WERI-Rb-1 (cell line): ENCODE measurements at regions not wholly inside any gene's neighbourhood (a gene's known extent, or its start where the extent isn't known, plus 50 kb on each side); places are given as distances from the start of the nearest gene placed in this dataset.

ENCODE experiments used
- DNase-seq: peaks from one replicate; pipeline ENCODE4 v3.0.0-alpha.2; 2020
- H3K27ac ChIP-seq: fragments of 250-450 bp; sonication (Bioruptor Pico); 2 replicates; pipeline ENCODE4 v1.5.1; 2020; ENCODE audit warnings: mild to moderate bottlenecking, moderate library complexity
- H3K27me3 ChIP-seq: fragments of 250-450 bp; sonication (Bioruptor Pico); 2 replicates; pipeline ENCODE4 v1.5.1; 2021; ENCODE audit warnings: mild to moderate bottlenecking, low read depth, moderate library complexity; ENCODE audit not compliant: insufficient read depth, severe bottlenecking
- H3K36me3 ChIP-seq: fragments of 250-450 bp; sonication (Bioruptor Pico); 2 replicates; pipeline ENCODE4 v1.5.1; 2020; ENCODE audit warnings: mild to moderate bottlenecking, moderate library complexity
- H3K4me3 ChIP-seq: 2 replicates; pipeline ENCODE4 v1.5.1; 2011; ENCODE audit warnings: low read depth, mild to moderate bottlenecking, control low read depth, low read length
- H3K9me3 ChIP-seq: fragments of 250-450 bp; sonication (Bioruptor Pico); 2 replicates; pipeline ENCODE4 v1.5.1; 2021; ENCODE audit warnings: mild to moderate bottlenecking, moderate library complexity; ENCODE audit not compliant: severe bottlenecking
- CTCF ChIP-seq: IDR thresholded peaks from 2 replicates; pipeline ENCODE4 v1.5.1; 2011; ENCODE audit warnings: low read depth, mild to moderate bottlenecking, control low read depth, inconsistent platforms, low read length

- H3K4me3 ChIP-seq: no peak overlapping the region
- H3K36me3 ChIP-seq: no peaks in the 10 kb centered on the region
- H3K27me3 ChIP-seq: no peaks in the 10 kb centered on the region
- no peaks in the 10 kb centered on the region for H3K9me3 ChIP-seq
- no peak for DNase-seq
- H3K27ac ChIP-seq: no peak overlapping the region
- peak; percentile 27; the same call in 1 of the 2 replicates for TF ChIP-seq CTCF
Measured at GRCh38 chr11:104531075-104531474, 367.1 kb upstream of the PDGFD start.

GRCh38 chr11:104529906-104530305, 366.0 kb upstream of the PDGFD start:
- Histone ChIP-seq H3K27me3 (no peaks in the 10 kb centered on the region), H3K27ac (no peak overlapping the region), H3K9me3 (no peaks in the 10 kb centered on the region), H3K36me3 (no peaks in the 10 kb centered on the region), H3K4me3 (no peak overlapping the region)
- TF ChIP-seq CTCF: no peak
- no peak for DNase-seq

GRCh38 chr11:104529213-104529612, 365.3 kb upstream of the PDGFD start:
- Histone ChIP-seq H3K36me3 (no peaks in the 10 kb centered on the region), H3K4me3 (no peak overlapping the region), H3K27me3 (no peaks in the 10 kb centered on the region), H3K9me3 (no peaks in the 10 kb centered on the region), H3K27ac (no peak overlapping the region)
- TF ChIP-seq CTCF: no peak
- DNase-seq: no peak

- H3K9me3 ChIP-seq: no peaks in the 10 kb centered on the region
- H3K27ac ChIP-seq: no peak overlapping the region
- no peak for TF ChIP-seq CTCF
- no peak overlapping the region for H3K4me3 ChIP-seq
- no peak for DNase-seq
- H3K36me3 ChIP-seq: no peaks in the 10 kb centered on the region
- H3K27me3 ChIP-seq: no peaks in the 10 kb centered on the region
Measured at GRCh38 chr11:104526006-104526405, 362.1 kb upstream of the PDGFD start.

GRCh38 chr11:104525416-104525815, 361.5 kb upstream of the PDGFD start:
- Histone ChIP-seq H3K27ac (no peak overlapping the region), H3K9me3 (no peaks in the 10 kb centered on the region), H3K4me3 (no peak overlapping the region), H3K36me3 (no peaks in the 10 kb centered on the region), H3K27me3 (no peaks in the 10 kb centered on the region)
- DNase-seq: no peak
- TF ChIP-seq CTCF: no peak

- DNase-seq: no peak
- Histone ChIP-seq H3K27me3 (no peaks in the 10 kb centered on the region), H3K36me3 (no peaks in the 10 kb centered on the region), H3K9me3 (no peaks in the 10 kb centered on the region), H3K27ac (no peak overlapping the region), H3K4me3 (no peak overlapping the region)
- no peak for TF ChIP-seq CTCF
Measured at GRCh38 chr11:104524254-104524653, 360.3 kb upstream of the PDGFD start.
